Neutrophil (primary cell): ENCODE measurements at regions not wholly inside any gene's neighbourhood (a gene's known extent, or its start where the extent isn't known, plus 50 kb on each side); places are given as distances from the start of the nearest gene placed in this dataset.

Source experiments
- H3K27ac ChIP-seq: fragments of 200-600 bp; sonication (generic); 2 replicates; pipeline ENCODE4 v1.5.1; 2016; ENCODE audit warnings: mild to moderate bottlenecking, moderate library complexity
- H3K27me3 ChIP-seq: fragments of 200-600 bp; sonication (generic); 2 replicates; pipeline ENCODE4 v1.6.0; 2016; ENCODE audit warnings: mild to moderate bottlenecking
- H3K36me3 ChIP-seq: fragments of 200-600 bp; sonication (generic); 2 replicates; pipeline ENCODE4 v1.5.1; 2017
- H3K4me1 ChIP-seq, 2 experiments: fragments of 200-600 bp in 1 of 2; sonication (generic) in 1 of 2; 1 replicate in 1 of 2; 2 replicates in 1 of 2; pipeline versions ENCODE4 v1.5.1 to v1.6.1; 2013 to 2016; ENCODE audit warnings: low read depth in 1 of 2, low read length in 1 of 2, mild to moderate bottlenecking in 1 of 2, moderate library complexity in 1 of 2; ENCODE audit not compliant: control insufficient read depth in 1 of 2, insufficient read depth in 1 of 2
- H3K4me3 ChIP-seq, 2 experiments: fragments of 200-600 bp in 1 of 2; sonication (generic) in 1 of 2; 1 replicate in 1 of 2; 2 replicates in 1 of 2; pipeline ENCODE4 v1.5.1; 2013 to 2016; ENCODE audit warnings: low read depth in 1 of 2, low read length in 1 of 2, mild to moderate bottlenecking in 1 of 2, moderate library complexity in 1 of 2
- H3K9me3 ChIP-seq: fragments of 200-600 bp; sonication (generic); 2 replicates; pipeline ENCODE4 v1.5.1; 2016
- CTCF ChIP-seq: fragments of 200-600 bp; sonication (generic); IDR thresholded peaks from 2 replicates; pipeline ENCODE4 v1.5.1; 2016; ENCODE audit warnings: antibody characterized with exemption

GRCh38 chr3:82084824-82085223, 323.4 kb upstream of the GBE1 start:
- Histone ChIP-seq H3K27ac (no peak overlapping the region), H3K4me1 (no peaks in the 10 kb centered on the region), H3K9me3 (no peaks in the 10 kb centered on the region), H3K27me3 (no peaks in the 10 kb centered on the region), H3K36me3 (no peaks in the 10 kb centered on the region), H3K4me3 (no peak overlapping the region)
- no peak for TF ChIP-seq CTCF

DNA sequence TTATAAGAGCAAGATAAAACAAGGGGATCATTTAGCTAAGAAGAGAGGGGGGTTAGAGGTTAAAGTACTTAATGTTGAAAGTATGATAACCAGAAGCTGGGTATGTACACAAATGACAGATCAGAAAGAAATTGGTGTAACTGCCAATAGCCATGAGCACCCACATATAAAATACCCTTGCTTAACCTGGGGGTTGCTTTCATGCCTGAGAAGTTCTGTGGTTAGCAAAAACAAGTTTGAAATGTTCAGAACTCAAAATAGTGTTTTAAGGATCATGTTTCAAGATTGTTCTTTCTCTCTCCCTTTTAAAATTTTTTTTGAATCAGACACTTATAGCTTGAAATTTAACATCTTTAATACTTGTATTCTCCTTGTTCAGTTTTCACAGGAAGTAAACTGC, 321.4 kb upstream of the GBE1 start:
- no peaks in the 10 kb centered on the region for H3K36me3 ChIP-seq

DNA sequence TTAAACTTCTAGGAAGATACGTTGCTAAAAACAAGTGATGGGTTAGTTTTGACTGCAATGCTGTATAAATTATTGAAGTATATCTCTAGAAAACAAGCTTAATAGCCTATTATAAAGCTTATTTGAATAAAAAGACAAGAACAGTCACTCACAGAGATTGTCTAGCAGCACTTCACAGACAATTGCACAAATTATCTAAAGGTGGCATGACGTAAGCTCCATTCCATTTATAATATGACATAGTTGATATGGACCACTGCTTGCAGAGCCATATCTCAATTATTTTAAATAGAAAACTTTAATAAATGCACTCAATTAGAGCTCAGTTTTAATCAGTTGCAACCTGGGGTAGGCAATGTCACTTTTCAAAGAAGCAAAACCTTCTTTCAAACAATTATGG, 319.9 kb upstream of the GBE1 start:
- Histone ChIP-seq H3K9me3 (no peaks in the 10 kb centered on the region), H3K4me1 (no peaks in the 10 kb centered on the region), H3K27me3 (no peaks in the 10 kb centered on the region), H3K4me3 (no peak overlapping the region), H3K36me3 (no peaks in the 10 kb centered on the region), H3K27ac (no peak overlapping the region)
- no peak for TF ChIP-seq CTCF

More for the DNA sequence above, 321.4 kb upstream of the GBE1 start:
- Histone ChIP-seq H3K27me3 (no peaks in the 10 kb centered on the region), H3K4me1 (no peaks in the 10 kb centered on the region), H3K4me3 (no peak overlapping the region), H3K9me3 (no peaks in the 10 kb centered on the region), H3K27ac (no peak overlapping the region)
- no peak for TF ChIP-seq CTCF

DNA sequence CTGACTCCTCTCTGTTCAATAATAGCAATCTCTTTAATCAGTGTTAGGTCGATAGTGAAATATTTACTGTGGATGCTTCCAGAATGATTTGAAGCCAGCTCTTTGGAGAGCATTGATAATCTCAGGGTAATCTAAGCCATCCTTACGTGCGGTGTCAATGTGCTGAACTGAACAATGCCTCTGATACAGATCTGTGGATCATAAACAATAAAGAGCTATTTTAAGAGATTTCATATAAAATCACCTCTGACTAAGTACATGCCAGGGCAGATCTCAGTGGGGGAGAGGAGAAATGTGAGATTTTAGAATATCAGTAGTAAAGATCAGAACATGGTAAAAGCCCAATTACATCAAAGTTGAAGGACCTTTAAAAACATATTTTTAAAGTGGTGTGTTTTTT, 319.3 kb upstream of the GBE1 start:
- H3K36me3 ChIP-seq: no peaks in the 10 kb centered on the region
- no peaks in the 10 kb centered on the region for H3K27me3 ChIP-seq
- no peak for TF ChIP-seq CTCF
- no peak overlapping the region for H3K27ac ChIP-seq
- H3K9me3 ChIP-seq: no peaks in the 10 kb centered on the region
- no peak overlapping the region for H3K4me3 ChIP-seq
- H3K4me1 ChIP-seq: no peaks in the 10 kb centered on the region

DNA sequence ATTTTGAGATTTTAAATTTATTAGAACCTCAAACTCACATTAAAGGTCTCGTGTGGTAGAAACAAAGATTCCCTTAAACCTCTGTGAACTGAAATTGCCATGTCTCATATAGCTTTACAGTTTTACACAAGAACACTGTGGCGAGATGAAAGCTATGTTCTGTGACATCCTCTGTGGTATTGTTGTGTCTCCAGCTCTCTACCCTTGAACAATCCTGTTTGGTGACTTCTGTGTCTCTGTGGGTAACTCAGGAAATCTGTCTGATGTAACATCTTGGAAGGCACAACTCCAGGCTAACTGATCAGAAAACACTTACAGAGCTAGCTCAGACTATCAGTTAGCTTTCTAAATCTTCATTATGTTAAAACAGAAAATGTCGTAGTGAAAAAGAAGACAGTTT, 318.8 kb upstream of the GBE1 start:
- no peak overlapping the region for H3K27ac ChIP-seq
- no peaks in the 10 kb centered on the region for H3K9me3 ChIP-seq
- TF ChIP-seq CTCF: no peak
- no peaks in the 10 kb centered on the region for H3K4me1 ChIP-seq
- H3K27me3 ChIP-seq: no peaks in the 10 kb centered on the region
- H3K4me3 ChIP-seq: no peak overlapping the region
- H3K36me3 ChIP-seq: no peaks in the 10 kb centered on the region

- Histone ChIP-seq H3K36me3 (no peaks in the 10 kb centered on the region), H3K27me3 (no peaks in the 10 kb centered on the region), H3K4me3 (no peak overlapping the region), H3K9me3 (no peaks in the 10 kb centered on the region), H3K27ac (no peak overlapping the region), H3K4me1 (no peaks in the 10 kb centered on the region)
- TF ChIP-seq CTCF: no peak
Measured at GRCh38 chr3:82079335-82079890, 318.0 kb upstream of the GBE1 start.
